Muscle of leg (tissue), 3 donors: ENCODE measurements at regions not wholly inside any gene's neighbourhood (a gene's known extent, or its start where the extent isn't known, plus 50 kb on each side); places are given as distances from the start of the nearest gene placed in this dataset.
"Not testable (repeated sequence)": the region's sequence is repeated elsewhere in the genome, so short reads cannot be mapped to it uniquely, and the experiment has no call there.

ENCODE experiments used
- DNase-seq: peaks from one replicate; pipeline ENCODE4 v3.0.0; 2013
- H3K27ac ChIP-seq: one replicate; pipeline ENCODE4 v1.5.1; 2013; ENCODE audit warnings: mild to moderate bottlenecking, low read length, control low read depth
- H3K27me3 ChIP-seq: one replicate; pipeline ENCODE4 v1.6.1; 2013; ENCODE audit warnings: low read length; ENCODE audit not compliant: control insufficient read depth, insufficient read depth
- H3K36me3 ChIP-seq: one replicate; pipeline ENCODE4 v1.6.1; 2013; ENCODE audit warnings: low read length; ENCODE audit not compliant: control insufficient read depth, insufficient read depth
- H3K4me1 ChIP-seq: one replicate; pipeline ENCODE4 v1.6.1; 2013; ENCODE audit warnings: low read length; ENCODE audit not compliant: control insufficient read depth, insufficient read depth
- H3K4me3 ChIP-seq: one replicate; pipeline ENCODE4 v1.5.1; 2013; ENCODE audit warnings: low read length, control low read depth
- H3K9me3 ChIP-seq: replicated peaks from 2 replicates; pipeline ENCODE4 v1.6.1; 2013; ENCODE audit warnings: low read depth, low read length; ENCODE audit not compliant: control insufficient read depth
- WGBS: methylation state at CpG from one replicate; pipeline ENCODE4 v1.1.5; 2013; ENCODE audit warnings: missing lambda C conversion rate; ENCODE audit not compliant: insufficient coverage; 5-methylcytosine and 5-hydroxymethylcytosine counted together

GRCh38 chr16:88248761-88249160 is 134.0 kb upstream of the ZNF469 start:
- H3K36me3 ChIP-seq, H3K27me3 ChIP-seq, DNase-seq, H3K9me3 ChIP-seq, H3K4me1 ChIP-seq, H3K27ac ChIP-seq, H3K4me3 ChIP-seq: not testable (repeated sequence)
- 68% methylated on average over 3 of the region's 9 CpGs for WGBS

- not testable (repeated sequence) for H3K27ac ChIP-seq, H3K27me3 ChIP-seq, H3K4me1 ChIP-seq, H3K4me3 ChIP-seq, H3K9me3 ChIP-seq, H3K36me3 ChIP-seq, DNase-seq
- 100% methylated on average over 1 of the region's 5 CpGs for WGBS
These were observed 132.4 kb upstream of the ZNF469 start for GRCh38 chr16:88250381-88250780.

- not testable (repeated sequence) for H3K4me3 ChIP-seq, H3K27me3 ChIP-seq, H3K36me3 ChIP-seq, H3K27ac ChIP-seq, H3K9me3 ChIP-seq, DNase-seq, H3K4me1 ChIP-seq
- no CpG with 5 or more reads among the region's 7 CpGs for WGBS
These were observed 130.5 kb upstream of the ZNF469 start for GRCh38 chr16:88252057-88252794.

GRCh38 chr16:88258141-88258540 is 124.6 kb upstream of the ZNF469 start:
- not testable (repeated sequence) for DNase-seq, H3K36me3 ChIP-seq, H3K9me3 ChIP-seq, H3K27ac ChIP-seq, H3K27me3 ChIP-seq, H3K4me3 ChIP-seq
- H3K4me1 ChIP-seq = peaks cover 20% of the 10 kb centered on the region
- no CpG with 5 or more reads among the region's 2 CpGs for WGBS

- H3K4me1 ChIP-seq = peaks cover 27% of the 10 kb centered on the region
- not testable (repeated sequence) for H3K27ac ChIP-seq, H3K27me3 ChIP-seq, DNase-seq, H3K4me3 ChIP-seq, H3K9me3 ChIP-seq, H3K36me3 ChIP-seq
- 22% methylated on average over 15 of the region's 32 CpGs for WGBS
These were observed 123.8 kb upstream of the ZNF469 start for GRCh38 chr16:88258764-88259525.

- not testable (repeated sequence) for H3K4me3 ChIP-seq, H3K27ac ChIP-seq, H3K9me3 ChIP-seq, H3K36me3 ChIP-seq, DNase-seq, H3K27me3 ChIP-seq
- no CpG with 5 or more reads among the region's 10 CpGs for WGBS
- H3K4me1 ChIP-seq = peaks cover 30% of the 10 kb centered on the region
These were observed 123.2 kb upstream of the ZNF469 start for GRCh38 chr16:88259538-88259937.

- not testable (repeated sequence) for DNase-seq, H3K36me3 ChIP-seq, H3K4me3 ChIP-seq, H3K9me3 ChIP-seq, H3K27ac ChIP-seq
- H3K27me3 ChIP-seq = peaks cover 12% of the 10 kb centered on the region
- H3K4me1 ChIP-seq = peaks cover 36% of the 10 kb centered on the region
- WGBS = 94% methylated on average over 15 of the region's 17 CpGs
These were observed 122.6 kb upstream of the ZNF469 start for GRCh38 chr16:88260146-88260545.

- H3K27me3 ChIP-seq = peaks cover 12% of the 10 kb centered on the region
- not testable (repeated sequence) for H3K4me3 ChIP-seq, H3K27ac ChIP-seq, DNase-seq, H3K9me3 ChIP-seq, H3K36me3 ChIP-seq
- H3K4me1 ChIP-seq = peaks cover 43% of the 10 kb centered on the region
- 90% methylated on average over 20 of the region's 26 CpGs for WGBS
These were observed 121.7 kb upstream of the ZNF469 start for GRCh38 chr16:88260881-88261665.

GRCh38 chr16:88261814-88262605 is 120.7 kb upstream of the ZNF469 start:
- DNase-seq = peak; percentile 76
- WGBS = 60% methylated on average over 8 of the region's 18 CpGs
- H3K9me3 ChIP-seq, H3K4me3 ChIP-seq, H3K36me3 ChIP-seq: not testable (repeated sequence)
- Histone ChIP-seq H3K27me3 (peaks cover 12% of the 10 kb centered on the region), H3K27ac (peak overlapping the region; percentile 42), H3K4me1 (peaks cover 53% of the 10 kb centered on the region)
